CD4-positive, alpha-beta T cell treated with Interleukin-4 for 4 hours (primary cell): ENCODE measurements at regions not wholly inside any gene's neighbourhood (a gene's known extent, or its start where the extent isn't known, plus 50 kb on each side); places are given as distances from the start of the nearest gene placed in this dataset.
A peak's percentile ranks its signal among the peaks of the same experiment; 100 is the strongest.
"Not testable (repeated sequence)": the region's sequence is repeated elsewhere in the genome, so short reads cannot be mapped to it uniquely, and the experiment has no call there.

Experiments
- DNase-seq: peaks from one replicate; pipeline ENCODE4 v3.0.0-alpha.2; 2020

- no peak for DNase-seq
Measured at GRCh38 chrY:26638063-26638462, 1016.1 kb downstream of the CDY1 start.

- not testable (repeated sequence) for DNase-seq
Measured at GRCh38 chrY:26645856-26646255, 1023.9 kb downstream of the CDY1 start.

- not testable (repeated sequence) for DNase-seq
Measured at GRCh38 chrY:26648240-26648639, 1026.3 kb downstream of the CDY1 start.

GRCh38 chrY:26664245-26664644 is 1042.3 kb downstream of the CDY1 start:
- DNase-seq, result not testable (repeated sequence)

GRCh38 chrY:26666691-26667090 is 1044.8 kb downstream of the CDY1 start:
- DNase-seq, result not testable (repeated sequence)

GRCh38 chrY:26669243-26669642 is 1047.3 kb downstream of the CDY1 start:
- not testable (repeated sequence) for DNase-seq

GRCh38 chrY:26670360-26670871 is 1048.5 kb downstream of the CDY1 start:
- peak; percentile 28 for DNase-seq

GRCh38 chrY:26670881-26671879 is 1049.3 kb downstream of the CDY1 start:
- DNase-seq, result peak; percentile 32
